Subcutaneous abdominal adipose tissue (tissue), 5 donors: ENCODE measurements at regions not wholly inside any gene's neighbourhood (a gene's known extent, or its start where the extent isn't known, plus 50 kb on each side); places are given as distances from the start of the nearest gene placed in this dataset.

Source experiments
- H3K27ac ChIP-seq: one replicate; pipeline ENCODE4 v1.7.0; 2013; ENCODE audit warnings: low read depth, mild to moderate bottlenecking, inconsistent platforms, low read length, moderate library complexity
- H3K27me3 ChIP-seq, 5 donors: one replicate each; pipeline ENCODE4 v1.7.0; 2013; ENCODE audit warnings: low read length in 5 of 5, inconsistent platforms in 1 of 5; ENCODE audit not compliant: control insufficient read depth in 5 of 5, insufficient read depth in 4 of 5
- H3K36me3 ChIP-seq, 5 donors: one replicate each; pipeline ENCODE4 v1.7.0; 2013; ENCODE audit warnings: low read length in 5 of 5; ENCODE audit not compliant: control insufficient read depth in 5 of 5, insufficient read depth in 5 of 5
- H3K4me1 ChIP-seq, 5 donors: one replicate each; pipeline ENCODE4 v1.7.0; 2013; ENCODE audit warnings: low read length in 5 of 5, mild to moderate bottlenecking in 3 of 5, moderate library complexity in 1 of 5; ENCODE audit not compliant: control insufficient read depth in 5 of 5, insufficient read depth in 5 of 5
- H3K4me3 ChIP-seq, 5 donors: one replicate each; pipeline ENCODE4 v1.7.0; 2013; ENCODE audit warnings: low read length in 5 of 5, low read depth in 1 of 5
- H3K9ac ChIP-seq, 5 donors: one replicate each; pipeline ENCODE4 v1.7.0; 2013; ENCODE audit warnings: low read length in 5 of 5, mild to moderate bottlenecking in 4 of 5, moderate library complexity in 3 of 5
- H3K9me3 ChIP-seq, 5 donors: one replicate each; pipeline ENCODE4 v1.7.0; 2013; ENCODE audit warnings: low read length in 5 of 5; ENCODE audit not compliant: control insufficient read depth in 5 of 5
- donor health status: healthy.
- donor health status: healthy.
- donor health status: healthy.
- donor health status: healthy.
- donor health status: healthy.

GRCh38 chr7:80279760-80280159 is 145.1 kb downstream of the GNAI1 start:
- Histone ChIP-seq H3K36me3 (no peaks in the 10 kb centered on the region), H3K4me1 (peaks cover 0 to 49% (median 27%) of the 10 kb centered on the region in 5 donors), H3K9ac (no peak overlapping the region), H3K9me3 (no peaks in the 10 kb centered on the region), H3K4me3 (no peak overlapping the region), H3K27ac (peak overlapping the region; percentile 84), H3K27me3 (no peaks in the 10 kb centered on the region)

DNA sequence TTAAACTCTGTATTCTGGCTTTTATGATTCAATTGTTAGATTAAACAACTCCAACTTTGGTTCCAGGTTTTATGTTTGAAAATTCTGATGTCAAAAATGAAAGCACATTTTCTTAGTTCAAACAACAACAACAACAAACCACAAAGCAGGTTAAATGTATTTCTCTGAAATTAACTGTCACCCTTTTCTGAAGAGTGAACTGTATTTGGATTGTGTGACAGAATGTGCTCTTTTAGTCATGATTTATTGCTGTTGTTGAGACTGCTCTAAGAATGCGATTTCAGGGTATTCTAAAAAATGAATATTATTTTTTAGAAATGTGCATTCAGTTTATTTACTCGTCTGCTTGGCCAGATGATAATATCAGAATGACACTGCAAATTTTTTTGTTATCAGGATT is 144.1 kb downstream of the GNAI1 start:
- H3K36me3 ChIP-seq = no peaks in the 10 kb centered on the region
- peak overlapping the region in 1 of 5 donors; percentile 3 for H3K4me3 ChIP-seq
- peak overlapping the region in 2 of 5 donors; percentile 47 to 51 for H3K9ac ChIP-seq
- H3K4me1 ChIP-seq = peaks cover 0 to 53% (median 27%) of the 10 kb centered on the region in 5 donors
- H3K27me3 ChIP-seq = no peaks in the 10 kb centered on the region
- no peaks in the 10 kb centered on the region for H3K9me3 ChIP-seq
- H3K27ac ChIP-seq = peak overlapping the region; percentile 84

DNA sequence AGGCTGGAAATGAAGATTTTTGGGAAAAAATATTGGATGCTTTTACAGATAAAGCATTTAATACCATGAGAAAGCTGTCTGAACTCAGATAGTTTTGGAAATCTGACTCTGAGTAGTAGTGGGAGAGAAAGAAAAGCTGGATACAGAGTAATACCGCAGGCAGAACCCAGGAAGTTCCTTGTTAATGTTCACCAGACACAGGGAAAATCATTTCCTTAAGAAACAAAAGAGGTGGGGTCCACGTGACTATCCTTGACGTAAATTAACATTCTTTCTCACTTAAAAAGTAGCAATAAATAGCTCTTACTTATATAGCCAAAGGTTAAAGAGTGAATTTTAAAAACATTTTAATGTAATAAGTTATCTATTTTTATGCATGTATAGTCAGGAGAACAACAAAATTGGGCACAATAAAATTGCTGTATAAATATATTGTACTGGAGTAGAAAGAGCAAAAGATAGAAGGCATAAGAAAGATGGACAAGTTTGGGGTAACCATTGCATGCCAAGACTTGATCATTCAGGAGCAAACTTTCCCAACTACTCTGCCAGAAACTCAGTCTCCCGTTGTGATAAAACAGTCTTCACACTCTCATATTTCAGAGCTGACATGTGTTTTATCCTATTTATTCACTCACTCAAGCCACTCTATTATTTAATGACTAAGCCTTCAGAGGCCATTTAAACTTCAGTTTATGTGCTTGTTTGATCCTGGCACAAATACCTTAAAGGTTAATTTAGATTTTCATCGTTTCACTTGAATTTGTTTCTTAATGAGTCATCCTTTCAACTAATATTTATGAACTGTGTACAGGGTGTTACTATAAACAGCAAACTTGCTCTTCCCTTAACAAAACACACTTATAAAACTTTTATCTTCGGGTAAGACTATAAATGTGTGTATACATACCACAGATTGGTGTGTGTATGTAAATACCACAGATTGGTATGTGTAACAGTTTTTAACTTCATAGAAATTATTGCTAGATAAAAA is 143.1 kb downstream of the GNAI1 start:
- Histone ChIP-seq H3K9ac (peak overlapping the region in 3 of 5 donors; percentile 24 to 52 (median 31)), H3K4me1 (peaks cover 0 to 53% (median 22%) of the 10 kb centered on the region in 5 donors), H3K27ac (peak overlapping the region; percentile 84), H3K4me3 (peak overlapping the region in 1 of 5 donors; percentile 7), H3K36me3 (no peaks in the 10 kb centered on the region), H3K9me3 (no peaks in the 10 kb centered on the region), H3K27me3 (no peaks in the 10 kb centered on the region)
